ENCODE measurements at regions not wholly inside any gene's neighbourhood (a gene's known extent, or its start where the extent isn't known, plus 50 kb on each side); places are given as distances from the start of the nearest gene placed in this dataset.

- TF ChIP-seq CTCF (IDR thresholded peaks at IDR 0.05) (no peak), POLR2A (IDR thresholded peaks at IDR 0.05) (no peak)
Observed at GRCh38 chr3:11091791-11092190, 62.5 kb upstream of the HRH1 start.

All from Peyer's patch (tissue), 4 donors.